ENCODE measurements at regions not wholly inside any gene's neighbourhood (a gene's known extent, or its start where the extent isn't known, plus 50 kb on each side); places are given as distances from the start of the nearest gene placed in this dataset.

- TF ChIP-seq CTCF (IDR thresholded peaks at IDR 0.05; ENCODE audit: poor library complexity): no peak
- TF ChIP-seq EZH2 (IDR thresholded peaks at IDR 0.05; ENCODE audit: borderline replicate concordance): no peak
- TF ChIP-seq EZH2phosphoT487 (IDR thresholded peaks at IDR 0.05; ENCODE audit: low read depth, severe bottlenecking, unreplicated experiment): no peak
These were observed 603.4 kb upstream of the CDH11 start for GRCh38 chr16:65725156-65725845.
